Left ventricle myocardium superior (tissue), 1 donor: ENCODE measurements at regions not wholly inside any gene's neighbourhood (a gene's known extent, or its start where the extent isn't known, plus 50 kb on each side); places are given as distances from the start of the nearest gene placed in this dataset. TPM values are rescaled to one million over a fixed set of nuclear protein-coding genes. Genes with fewer than 3 reads are reported as not detected.

Experiments used
- microRNA-seq: library from miRNA; unstranded; fragments of <30 nt; microRNA quantifications from one replicate; pipeline ENCODE4 v1.2.0, GENCODE V29; 2020; ENCODE audit warnings: borderline number of aligned reads
- donor health status: DM: no; HTN: yes; CAD: no; lungs with severe emphysema.

Small RNAs in the stretch of these regions (microRNA-seq; reads per million reads assigned to microRNA genes)
- gene MIR6817: not detected
